ENCODE measurements at regions not wholly inside any gene's neighbourhood (a gene's known extent, or its start where the extent isn't known, plus 50 kb on each side); places are given as distances from the start of the nearest gene placed in this dataset.
"Not testable (repeated sequence)": the region's sequence is repeated elsewhere in the genome, so short reads cannot be mapped to it uniquely, and the experiment has no call there.

DNA sequence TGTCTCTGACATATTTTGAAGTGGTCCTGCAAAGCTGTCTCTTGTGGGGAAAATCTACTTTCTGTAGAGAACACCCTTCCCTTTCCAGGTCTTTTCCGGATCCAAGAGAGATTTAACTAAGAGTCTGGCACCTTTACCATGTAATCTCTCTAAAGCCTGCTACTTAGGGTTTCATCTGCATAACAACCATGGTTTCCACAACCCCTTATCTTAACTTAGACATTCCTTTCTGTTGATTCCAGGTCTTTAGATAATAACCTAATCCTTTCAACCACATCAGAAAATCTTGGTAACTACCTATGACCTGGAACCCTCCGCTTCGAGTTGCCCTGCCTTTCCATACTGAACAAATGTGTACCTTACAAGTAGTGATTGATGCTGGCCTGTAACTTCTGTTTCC, 243.6 kb upstream of the PTER start:
- intact Hi-C loops (cut with DNase I; ENCODE audit: low total_unique reads) = no loop called here
- H3K4me3 ChIP-seq = no peak overlapping the region
- TF ChIP-seq, protein P1, sequence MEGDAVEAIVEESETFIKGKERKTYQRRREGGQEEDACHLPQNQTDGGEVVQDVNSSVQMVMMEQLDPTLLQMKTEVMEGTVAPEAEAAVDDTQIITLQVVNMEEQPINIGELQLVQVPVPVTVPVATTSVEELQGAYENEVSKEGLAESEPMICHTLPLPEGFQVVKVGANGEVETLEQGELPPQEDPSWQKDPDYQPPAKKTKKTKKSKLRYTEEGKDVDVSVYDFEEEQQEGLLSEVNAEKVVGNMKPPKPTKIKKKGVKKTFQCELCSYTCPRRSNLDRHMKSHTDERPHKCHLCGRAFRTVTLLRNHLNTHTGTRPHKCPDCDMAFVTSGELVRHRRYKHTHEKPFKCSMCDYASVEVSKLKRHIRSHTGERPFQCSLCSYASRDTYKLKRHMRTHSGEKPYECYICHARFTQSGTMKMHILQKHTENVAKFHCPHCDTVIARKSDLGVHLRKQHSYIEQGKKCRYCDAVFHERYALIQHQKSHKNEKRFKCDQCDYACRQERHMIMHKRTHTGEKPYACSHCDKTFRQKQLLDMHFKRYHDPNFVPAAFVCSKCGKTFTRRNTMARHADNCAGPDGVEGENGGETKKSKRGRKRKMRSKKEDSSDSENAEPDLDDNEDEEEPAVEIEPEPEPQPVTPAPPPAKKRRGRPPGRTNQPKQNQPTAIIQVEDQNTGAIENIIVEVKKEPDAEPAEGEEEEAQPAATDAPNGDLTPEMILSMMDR (IDR thresholded peaks at IDR 0.05) = no peak
- TF ChIP-seq POLR2AphosphoS5 (IDR thresholded peaks at IDR 0.05) (no peak), POLR2A (IDR thresholded peaks at IDR 0.05) (no peak), EP300 (IDR thresholded peaks at IDR 0.05; ENCODE audit: low read depth) (no peak)
- no peaks in the 10 kb centered on the region for H3K9me3 ChIP-seq
- WGBS, 2 donors (ENCODE audit: low coverage in 1 of 2) = 98 to 100% methylated on average over 2 to 3 of the region's 3 CpGs
- H3K27me3 ChIP-seq = no peaks in the 10 kb centered on the region
- in situ Hi-C loops (cut with MboI; ENCODE audit: low pct_ligation_motif_present in 1 of 4, low pct_unique_long_range_greater_than_20kb in 1 of 4, low sequenced_read_pairs in 3 of 4) = no loop called here
- no peak for DNase-seq
- no peaks in the 10 kb centered on the region for H3K36me3 ChIP-seq
- H3K27ac ChIP-seq = no peak overlapping the region
- no peaks in the 10 kb centered on the region for H3K4me1 ChIP-seq

DNA sequence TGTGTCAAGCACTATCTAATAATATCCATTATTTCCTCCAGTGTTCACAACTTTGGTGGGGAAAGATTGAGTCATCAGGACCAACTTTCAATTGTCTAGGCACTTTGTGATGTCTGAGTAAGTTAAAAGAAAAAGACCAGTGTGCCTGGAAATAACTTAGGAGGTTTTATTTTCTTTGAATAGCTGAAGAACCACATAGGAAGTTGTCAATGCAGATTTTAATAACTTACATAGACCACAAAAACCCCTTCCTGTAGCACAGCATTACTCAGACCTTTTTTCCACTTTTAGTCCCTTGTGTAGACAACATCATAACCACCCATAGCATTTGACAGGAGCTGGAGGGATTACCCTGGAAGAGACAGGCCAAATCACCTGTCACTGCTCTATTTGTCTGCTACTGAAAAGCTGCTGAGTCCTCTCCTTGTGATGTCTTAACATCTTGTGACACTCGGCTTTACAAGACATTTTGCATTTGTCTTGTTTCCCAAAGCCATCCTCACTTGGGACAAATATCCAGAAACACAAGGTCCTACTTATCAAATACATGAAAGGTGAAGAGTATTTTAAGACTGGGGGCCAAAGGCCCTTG, 241.5 kb upstream of the PTER start:
- no peak for DNase-seq
- in situ Hi-C loops (cut with MboI; ENCODE audit: low pct_ligation_motif_present in 1 of 4, low pct_unique_long_range_greater_than_20kb in 1 of 4, low sequenced_read_pairs in 3 of 4) (no loop called here), intact Hi-C loops (cut with DNase I; ENCODE audit: low total_unique reads) (no loop called here)
- no peaks in the 10 kb centered on the region for H3K27me3 ChIP-seq
- 65 to 67% methylated on average over 1 of the region's 1 CpG for WGBS, 2 donors (ENCODE audit: low coverage in 1 of 2)
- no peak overlapping the region for H3K27ac ChIP-seq
- H3K36me3 ChIP-seq = no peaks in the 10 kb centered on the region
- H3K4me3 ChIP-seq = no peak overlapping the region
- TF ChIP-seq POLR2AphosphoS5 (IDR thresholded peaks at IDR 0.05) (no peak), POLR2A (IDR thresholded peaks at IDR 0.05) (no peak), EP300 (IDR thresholded peaks at IDR 0.05; ENCODE audit: low read depth) (no peak)
- TF ChIP-seq, protein P1 (IDR thresholded peaks at IDR 0.05) = no peak
- no peaks in the 10 kb centered on the region for H3K4me1 ChIP-seq
- no peaks in the 10 kb centered on the region for H3K9me3 ChIP-seq

DNA sequence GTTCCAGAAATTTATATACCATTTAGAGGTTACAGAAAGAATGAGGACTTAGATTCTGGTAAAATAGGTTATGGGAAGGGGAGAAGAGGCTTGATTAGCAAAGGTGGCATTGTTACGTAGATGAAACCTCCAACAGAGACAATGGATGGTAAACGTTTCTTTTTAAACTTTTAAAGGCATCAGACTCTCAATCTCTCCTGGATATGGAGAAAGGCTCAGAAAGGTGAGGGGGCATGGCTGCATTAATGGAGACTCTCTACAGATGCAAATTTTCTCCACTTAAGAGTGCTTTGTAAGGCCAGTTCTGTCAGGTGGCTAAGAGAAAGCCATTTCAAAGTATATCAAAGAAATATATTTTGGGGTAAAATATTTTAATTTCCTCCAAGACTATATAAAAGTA, 240.9 kb upstream of the PTER start:
- Histone ChIP-seq H3K4me3 (no peak overlapping the region), H3K9me3 (no peaks in the 10 kb centered on the region), H3K36me3 (no peaks in the 10 kb centered on the region), H3K4me1 (no peaks in the 10 kb centered on the region), H3K27me3 (no peaks in the 10 kb centered on the region), H3K27ac (no peak overlapping the region)
- intact Hi-C loops (cut with DNase I; ENCODE audit: low total_unique reads) (no loop called here), in situ Hi-C loops (cut with MboI; ENCODE audit: low pct_ligation_motif_present in 1 of 4, low pct_unique_long_range_greater_than_20kb in 1 of 4, low sequenced_read_pairs in 3 of 4) (no loop called here)
- DNase-seq = no peak
- WGBS, 2 donors (ENCODE audit: low coverage in 1 of 2) = 43 to 64% methylated on average over 2 of the region's 2 CpGs
- no peak for TF ChIP-seq EP300 (IDR thresholded peaks at IDR 0.05; ENCODE audit: low read depth)
- no peak for TF ChIP-seq POLR2AphosphoS5 (IDR thresholded peaks at IDR 0.05)
- no peak for TF ChIP-seq POLR2A (IDR thresholded peaks at IDR 0.05)
- TF ChIP-seq, protein P1 (IDR thresholded peaks at IDR 0.05) = no peak

DNA sequence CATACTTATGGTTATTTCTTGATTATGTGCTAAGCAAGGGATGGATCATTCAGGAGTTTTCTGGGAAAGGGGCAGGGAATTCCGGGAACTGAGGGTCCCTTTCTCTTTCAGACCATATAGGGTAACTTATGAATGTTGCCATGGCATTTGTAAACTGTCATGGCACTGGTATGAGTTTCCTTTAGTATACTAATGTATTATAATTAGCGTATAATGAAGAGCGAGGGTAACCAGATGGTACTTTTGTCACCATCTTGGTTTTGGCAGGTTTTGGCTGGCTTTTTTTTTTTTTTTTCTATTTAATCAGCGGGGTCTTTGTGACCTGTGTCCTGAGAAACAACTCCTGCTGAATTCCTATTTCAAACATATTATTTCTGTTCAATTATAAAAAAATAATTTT, 237.6 kb upstream of the PTER start:
- no peaks in the 10 kb centered on the region for H3K36me3 ChIP-seq
- intact Hi-C loops (cut with DNase I; ENCODE audit: low total_unique reads) (no loop called here), in situ Hi-C loops (cut with MboI; ENCODE audit: low pct_ligation_motif_present in 1 of 4, low pct_unique_long_range_greater_than_20kb in 1 of 4, low sequenced_read_pairs in 3 of 4) (no loop called here)
- DNase-seq = no peak
- H3K27ac ChIP-seq = no peak overlapping the region
- no peaks in the 10 kb centered on the region for H3K9me3 ChIP-seq
- H3K4me3 ChIP-seq = no peak overlapping the region
- H3K27me3 ChIP-seq = no peaks in the 10 kb centered on the region
- no peaks in the 10 kb centered on the region for H3K4me1 ChIP-seq
- 59 to 81% methylated on average over 4 of the region's 4 CpGs for WGBS, 2 donors (ENCODE audit: low coverage in 1 of 2)
- TF ChIP-seq EP300 (IDR thresholded peaks at IDR 0.05; ENCODE audit: low read depth) (no peak), POLR2AphosphoS5 (IDR thresholded peaks at IDR 0.05) (no peak), POLR2A (IDR thresholded peaks at IDR 0.05) (no peak)
- TF ChIP-seq, protein P1 (IDR thresholded peaks at IDR 0.05) = no peak

DNA sequence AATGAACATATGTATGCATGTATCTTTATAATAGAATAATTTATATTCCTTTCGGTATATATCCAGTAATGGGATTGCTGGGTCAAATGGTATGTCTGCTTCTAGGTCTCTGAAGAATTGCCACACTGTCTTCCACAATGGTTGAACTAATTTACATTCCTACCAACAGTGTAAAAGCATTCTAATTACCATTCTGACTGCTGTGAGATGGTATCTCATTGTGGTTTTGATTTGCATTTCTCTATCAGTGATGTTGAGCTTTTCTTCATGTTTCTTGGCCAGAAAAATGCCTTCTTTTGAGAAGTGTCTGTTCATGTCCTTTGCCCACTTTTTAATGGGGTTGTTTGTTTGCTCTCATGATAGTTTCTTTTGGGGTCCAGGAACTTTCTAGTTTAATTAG, 213.2 kb upstream of the PTER start:
- in situ Hi-C loops (cut with MboI; ENCODE audit: low pct_ligation_motif_present in 1 of 4, low pct_unique_long_range_greater_than_20kb in 1 of 4, low sequenced_read_pairs in 3 of 4); H3K36me3 ChIP-seq; intact Hi-C loops (cut with DNase I; ENCODE audit: low total_unique reads); H3K27ac ChIP-seq; H3K4me1 ChIP-seq; H3K4me3 ChIP-seq; DNase-seq; H3K27me3 ChIP-seq: not testable (repeated sequence)
- 87 to 100% methylated on average over 1 of the region's 1 CpG for WGBS, 2 donors (ENCODE audit: low coverage in 1 of 2)
- H3K9me3 ChIP-seq = peaks cover 9 to 13% of the 10 kb centered on the region in 2 donors
